ENCODE measurements at regions not wholly inside any gene's neighbourhood (a gene's known extent, or its start where the extent isn't known, plus 50 kb on each side); places are given as distances from the start of the nearest gene placed in this dataset.

DNA sequence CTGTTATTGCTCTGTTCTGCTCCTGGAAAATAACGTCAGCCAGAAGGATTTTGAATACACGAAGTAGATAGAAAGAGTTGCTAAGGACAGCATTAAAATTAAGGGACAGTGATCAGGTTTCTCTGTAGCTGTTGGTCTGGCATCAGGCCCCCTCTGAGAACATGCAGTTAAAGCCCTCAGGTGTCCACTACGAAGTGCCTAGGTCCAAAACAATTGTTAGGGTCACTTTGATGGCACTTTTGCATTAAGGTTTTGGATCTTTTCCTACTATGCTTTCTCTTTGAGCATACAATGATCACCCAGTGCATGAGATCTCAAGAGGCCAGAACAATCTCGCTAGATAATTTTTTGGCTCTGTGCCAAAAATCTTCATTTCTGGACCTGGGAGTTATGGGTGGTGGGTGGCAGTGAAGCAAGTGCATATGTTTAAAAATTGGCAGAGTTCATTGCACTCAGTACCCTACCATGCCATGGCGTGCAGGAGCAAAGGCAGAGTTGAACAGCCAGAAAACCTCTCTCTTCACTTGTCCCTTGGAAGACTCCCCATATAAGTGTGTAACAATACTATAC lies 797.6 kb downstream of the ROBO2 start:
- ChIA-PET CTCF (no interaction called here), POLR2A (no interaction called here)

DNA sequence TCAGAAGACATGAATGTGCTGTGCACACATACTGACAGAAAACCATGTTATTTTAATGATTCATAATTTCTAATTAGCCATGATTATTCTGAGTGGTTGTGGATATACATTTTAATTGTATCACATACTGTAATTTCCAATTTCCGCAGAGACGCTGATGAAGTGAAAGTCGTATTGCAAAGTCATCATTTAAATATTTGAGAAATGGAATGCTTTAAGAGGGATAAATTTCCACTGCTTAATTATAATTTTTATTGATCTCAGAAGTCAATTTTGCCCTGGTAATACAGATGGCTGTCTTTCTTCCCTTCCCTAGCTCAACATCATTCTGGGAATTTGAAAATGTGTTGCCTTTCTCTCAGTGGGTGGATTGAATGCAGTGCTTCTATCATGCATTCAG lies 819.3 kb downstream of the ROBO2 start:
- CTCF ChIA-PET, result no interaction called here

DNA sequence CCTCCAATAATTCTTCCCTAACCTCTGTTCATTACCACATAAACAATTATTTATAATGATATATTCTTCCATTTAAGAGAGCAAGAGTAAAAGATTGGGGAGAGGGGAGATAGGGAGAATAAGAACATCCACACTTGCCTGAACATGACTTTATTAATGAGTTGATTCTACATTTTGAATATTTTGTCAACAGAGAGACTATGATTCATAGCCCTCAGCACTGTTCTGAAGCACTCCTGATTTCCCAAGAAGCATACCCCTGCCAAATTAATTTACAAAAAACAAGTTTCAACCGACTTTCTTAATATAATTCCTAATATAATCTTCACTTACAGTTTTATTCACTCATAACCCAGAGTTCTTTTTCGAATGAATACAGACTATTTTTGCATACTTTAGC lies 828.8 kb downstream of the ROBO2 start:
- CTCF ChIA-PET, result no interaction called here
- POLR2A ChIA-PET, result interaction anchor here (0.6 kb wide), 1 partner anchor 444 kb away, joined by 3 read pairs; no protein-coding TSS in a partner anchor

More for the DNA sequence above, 819.3 kb downstream of the ROBO2 start:
- POLR2A ChIA-PET, result no interaction called here

DNA sequence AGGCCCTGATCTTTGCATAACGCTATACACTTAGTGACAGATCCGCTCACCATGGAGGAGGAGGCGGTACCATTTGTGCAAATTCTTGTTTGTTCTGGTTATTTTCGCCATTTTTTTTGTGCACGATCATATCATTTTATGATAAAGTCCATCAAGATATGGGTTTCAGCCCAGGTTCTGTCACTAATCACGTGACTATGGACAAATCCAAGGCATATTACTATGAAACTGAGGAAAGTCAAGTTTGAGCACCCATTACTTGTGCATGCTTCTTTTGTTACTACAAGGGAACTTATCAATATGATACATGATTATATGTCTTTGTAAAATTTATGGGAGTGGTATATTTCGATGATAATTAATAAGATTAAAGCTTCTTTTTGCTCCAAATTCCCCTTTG lies 829.5 kb downstream of the ROBO2 start:
- POLR2A ChIA-PET, result no interaction called here
- CTCF ChIA-PET, result no interaction called here

DNA sequence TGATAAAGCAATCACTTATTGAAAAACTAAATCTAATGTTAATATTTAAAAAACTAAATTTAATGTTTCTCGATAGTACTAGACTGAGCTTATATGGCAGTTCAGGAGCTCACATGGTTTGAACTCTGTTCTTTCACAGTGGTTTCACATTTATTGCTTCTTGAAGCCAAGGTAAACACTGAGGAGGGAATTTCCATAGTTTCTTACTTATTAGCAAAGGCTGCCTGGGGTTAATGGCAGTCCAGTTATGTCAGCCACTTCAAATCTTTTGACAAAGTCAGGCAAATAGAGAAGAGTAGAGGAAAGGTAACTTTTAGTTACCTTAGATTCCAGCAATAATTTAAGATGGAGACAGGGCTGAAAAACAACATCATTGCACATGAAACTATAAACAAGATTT lies 831.5 kb downstream of the ROBO2 start:
- POLR2A ChIA-PET, result no interaction called here
- CTCF ChIA-PET, result no interaction called here

DNA sequence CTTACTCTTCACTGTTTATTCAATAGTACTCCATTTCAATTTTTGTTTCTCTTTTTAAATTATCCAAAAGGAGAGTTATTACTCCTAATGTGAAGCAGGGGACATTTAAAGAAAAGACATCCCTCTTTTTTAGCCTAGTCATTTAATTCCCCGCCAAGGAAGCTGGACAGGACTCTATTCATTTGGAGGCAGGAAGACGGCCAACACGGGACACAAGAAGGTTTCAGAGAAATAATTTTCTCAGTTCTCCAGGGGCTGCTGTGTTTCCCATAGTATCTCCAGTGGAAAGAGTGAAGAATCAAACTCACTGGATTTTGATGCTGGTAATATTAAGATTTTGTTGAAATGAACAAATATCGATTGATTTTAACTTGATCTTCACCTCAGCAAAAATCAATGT lies 833.7 kb downstream of the ROBO2 start:
- ChIA-PET CTCF (no interaction called here), POLR2A (no interaction called here)

DNA sequence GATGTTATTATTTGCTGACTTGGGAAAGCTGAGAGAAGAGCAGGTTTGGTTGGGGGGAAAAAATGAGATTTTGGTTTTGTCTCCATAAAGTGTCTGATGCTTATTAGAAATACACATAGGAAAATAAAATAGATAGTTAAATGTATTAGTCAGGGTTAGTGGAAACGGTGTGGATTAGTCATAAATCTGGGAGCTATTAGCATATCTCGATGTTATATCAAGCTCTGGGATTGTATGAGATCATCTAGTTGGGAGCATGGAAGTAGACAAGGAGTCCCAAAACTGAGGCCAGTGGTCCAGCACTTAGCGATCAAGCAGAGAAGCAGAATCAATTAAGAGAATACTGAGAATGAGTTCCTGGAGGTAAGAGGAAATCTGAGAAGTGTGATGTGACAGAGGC lies 845.5 kb downstream of the ROBO2 start:
- ChIA-PET POLR2A (no interaction called here), CTCF (no interaction called here)

DNA sequence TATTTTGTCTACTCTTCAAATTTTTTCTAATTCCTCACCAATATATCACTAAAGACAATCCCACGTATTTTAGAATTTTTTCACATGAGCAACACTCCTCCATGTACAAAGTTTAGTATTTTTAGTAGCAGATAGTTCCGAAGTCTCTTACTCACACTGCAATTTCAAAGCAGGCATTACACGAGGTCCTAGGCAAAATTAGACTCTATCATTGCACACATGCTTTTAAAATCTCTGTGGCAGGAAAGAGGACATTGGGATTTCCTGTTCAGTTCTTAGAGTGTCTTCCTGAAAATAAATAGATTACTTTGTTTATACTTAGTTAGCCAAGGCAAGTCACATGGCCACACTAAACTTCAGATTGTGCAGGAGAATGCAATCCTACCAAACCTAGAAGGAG lies 847.7 kb downstream of the ROBO2 start:
- CTCF ChIA-PET, result no interaction called here
- POLR2A ChIA-PET, result no interaction called here

DNA sequence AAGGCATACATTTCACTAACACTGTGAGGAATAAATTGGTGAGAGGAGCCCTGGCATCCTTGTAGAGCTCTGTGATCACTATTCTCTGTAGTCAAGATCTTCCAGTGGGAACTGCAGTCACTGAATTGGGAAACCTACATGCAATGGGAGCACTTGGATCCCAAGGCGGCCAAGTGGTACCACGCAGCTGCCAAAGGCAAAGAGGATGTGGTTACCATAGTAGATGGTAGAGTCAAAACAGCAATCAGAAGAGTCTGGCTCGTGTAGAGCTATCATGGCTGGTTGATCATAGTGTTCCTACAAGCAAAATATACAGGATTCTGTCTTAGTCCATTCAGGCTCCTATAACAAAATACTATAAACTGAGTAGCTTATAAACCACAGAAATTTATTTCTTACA lies 849.7 kb downstream of the ROBO2 start:
- POLR2A ChIA-PET, result no interaction called here
- CTCF ChIA-PET, result no interaction called here

DNA sequence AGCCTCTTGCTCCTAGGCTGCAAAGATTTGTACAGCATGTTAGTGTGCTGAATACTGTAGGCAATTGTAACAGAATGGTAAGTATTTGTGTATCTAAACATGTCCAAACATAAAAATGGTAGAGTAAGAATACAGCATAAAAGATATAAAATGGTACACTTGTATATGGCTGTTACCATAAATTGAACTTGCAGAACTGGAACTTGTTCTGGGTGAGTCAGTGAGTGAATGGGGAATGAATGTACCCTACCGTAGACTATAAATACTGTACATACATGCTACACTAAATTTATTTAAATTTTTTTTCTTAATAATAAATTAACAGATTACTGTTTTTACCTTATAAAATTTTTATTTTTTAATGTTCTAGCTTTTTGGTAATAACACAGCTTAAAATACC lies 858.7 kb downstream of the ROBO2 start:
- ChIA-PET CTCF (no interaction called here), POLR2A (no interaction called here)

DNA sequence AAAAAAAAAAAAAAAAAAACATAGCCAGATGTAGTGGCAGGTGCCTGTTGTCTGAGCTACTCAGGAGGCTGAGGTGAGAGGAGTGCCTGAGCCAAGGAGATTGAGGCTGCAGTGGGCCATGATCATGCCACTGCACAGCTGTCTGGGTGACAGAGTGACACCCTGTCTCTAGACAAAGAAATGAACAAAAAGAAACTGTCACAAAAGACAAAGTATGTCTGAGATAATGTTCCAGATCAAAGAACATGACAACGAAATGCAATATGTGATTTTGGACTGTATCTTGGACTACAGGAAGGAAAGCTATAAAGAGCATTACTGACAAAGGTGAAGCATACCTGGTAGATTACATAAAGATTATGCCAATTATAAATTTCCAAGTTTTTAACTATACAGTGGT lies 862.8 kb downstream of the ROBO2 start:
- CTCF ChIA-PET, result no interaction called here
- POLR2A ChIA-PET, result no interaction called here

DNA sequence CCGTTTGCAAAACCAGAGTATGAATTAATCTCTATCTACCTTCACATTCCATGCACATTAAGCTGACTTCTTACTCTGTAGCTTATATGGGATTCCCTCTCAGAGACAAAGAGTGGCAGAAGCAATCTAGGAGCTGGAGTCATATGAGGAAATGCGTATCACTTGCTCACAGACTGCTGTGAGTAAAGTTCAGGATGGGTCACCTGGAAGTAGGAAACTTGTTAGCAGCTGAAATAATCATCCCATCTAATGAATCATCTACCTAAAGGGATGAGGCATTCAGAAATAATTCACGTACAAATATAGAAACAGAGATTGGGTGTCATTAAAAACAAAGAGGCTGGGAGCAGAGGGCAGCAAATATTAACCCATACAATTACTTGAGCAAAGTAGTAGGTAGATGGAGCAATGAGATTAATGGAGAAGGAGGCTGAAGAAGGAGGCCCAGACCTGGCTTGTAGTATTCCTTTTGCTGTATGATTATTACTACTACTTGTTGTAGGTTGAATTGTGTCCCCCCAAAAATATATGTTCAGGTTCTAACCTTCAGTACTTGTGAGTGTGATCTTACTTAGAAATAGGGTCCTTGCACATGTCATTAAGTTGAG lies 866.3 kb downstream of the ROBO2 start:
- POLR2A ChIA-PET, result no interaction called here
- CTCF ChIA-PET, result no interaction called here

DNA sequence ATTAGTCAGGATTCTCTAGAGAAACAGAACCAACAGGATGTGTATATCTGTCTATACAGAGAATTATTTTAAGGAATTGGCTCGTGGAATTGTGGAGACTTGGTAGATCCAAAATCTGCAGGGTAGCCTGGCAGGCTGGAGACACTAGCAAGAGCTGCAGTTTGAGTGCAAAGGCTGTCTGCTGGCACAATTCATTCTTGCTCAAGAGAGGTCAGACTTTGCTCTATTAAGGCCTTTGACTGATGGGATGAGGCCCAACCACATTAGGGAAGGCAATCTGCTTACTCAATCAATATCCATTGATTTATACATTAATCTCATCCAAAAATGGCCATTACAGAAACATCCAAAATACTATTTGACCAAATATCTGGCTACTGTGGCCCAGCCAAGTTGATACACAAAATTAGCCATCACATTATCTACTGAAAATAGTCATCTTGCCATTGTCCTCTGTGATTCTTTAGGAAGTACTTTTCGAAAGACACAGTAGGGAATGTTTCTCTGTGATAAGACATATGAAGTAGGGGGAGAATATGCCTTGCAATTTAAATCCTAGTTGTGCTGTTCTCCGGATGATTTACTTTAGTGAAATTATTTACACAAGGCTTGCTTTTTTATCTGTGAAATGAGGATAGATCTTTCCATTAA lies 873.8 kb downstream of the ROBO2 start:
- POLR2A ChIA-PET, result no interaction called here
- CTCF ChIA-PET, result no interaction called here

DNA sequence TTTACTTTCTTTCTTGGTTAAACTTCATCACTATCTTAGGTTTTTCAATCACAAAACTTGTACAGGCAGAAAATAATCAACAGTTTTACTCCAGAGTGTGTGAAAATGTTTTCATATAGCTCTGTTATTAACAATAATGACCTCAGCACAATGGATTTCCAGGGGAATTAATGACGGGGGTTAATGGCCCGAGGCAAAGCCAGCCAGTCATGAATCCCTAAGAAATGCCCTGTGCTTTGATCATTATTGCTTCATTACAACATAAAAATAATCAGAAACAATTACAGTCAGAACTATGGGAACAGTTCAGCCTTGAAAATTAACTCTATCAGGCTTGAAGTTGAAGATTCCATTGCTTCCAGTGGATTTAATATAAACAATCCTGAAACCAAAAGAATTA lies 875.4 kb downstream of the ROBO2 start:
- ChIA-PET CTCF (no interaction called here), POLR2A (no interaction called here)

DNA sequence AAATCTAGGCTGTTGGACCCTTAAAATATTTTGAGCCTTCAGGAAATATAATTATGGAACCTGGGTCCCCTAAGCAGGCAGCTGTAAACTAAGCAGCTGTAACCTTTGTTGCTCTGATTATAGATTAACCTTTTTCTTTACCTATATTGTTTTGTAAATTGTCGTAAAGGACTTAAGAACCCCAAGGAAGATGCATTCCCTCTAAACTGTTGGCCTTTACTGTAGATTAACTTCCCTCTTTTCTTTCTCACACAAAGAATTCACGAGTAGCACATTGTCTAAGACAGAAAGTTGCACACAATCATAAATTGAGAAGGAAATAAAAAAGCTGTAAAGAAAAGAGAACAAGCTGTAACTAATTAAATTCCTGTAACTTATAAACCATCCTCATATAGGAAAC lies 877.3 kb downstream of the ROBO2 start:
- POLR2A ChIA-PET, result no interaction called here
- CTCF ChIA-PET, result no interaction called here

DNA sequence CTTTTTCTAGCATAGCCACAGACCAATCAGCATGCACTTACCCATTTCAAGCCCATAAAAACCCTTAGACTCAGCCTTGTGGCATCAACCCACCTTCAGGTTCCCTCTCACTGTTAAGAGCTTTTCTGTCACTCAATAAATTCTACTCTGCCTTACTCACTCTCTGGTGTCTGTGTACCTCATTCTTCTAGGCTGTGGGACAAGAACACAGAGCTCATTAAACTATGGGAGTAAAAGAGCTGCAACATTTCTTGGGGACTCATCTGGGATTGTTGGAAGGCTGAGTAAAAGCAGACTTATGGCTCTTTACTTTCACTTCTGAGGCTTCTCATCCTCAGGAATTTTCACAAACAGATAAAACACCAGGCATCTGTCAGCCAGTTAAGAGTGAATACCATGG lies 879.3 kb downstream of the ROBO2 start:
- ChIA-PET CTCF (no interaction called here), POLR2A (no interaction called here)

DNA sequence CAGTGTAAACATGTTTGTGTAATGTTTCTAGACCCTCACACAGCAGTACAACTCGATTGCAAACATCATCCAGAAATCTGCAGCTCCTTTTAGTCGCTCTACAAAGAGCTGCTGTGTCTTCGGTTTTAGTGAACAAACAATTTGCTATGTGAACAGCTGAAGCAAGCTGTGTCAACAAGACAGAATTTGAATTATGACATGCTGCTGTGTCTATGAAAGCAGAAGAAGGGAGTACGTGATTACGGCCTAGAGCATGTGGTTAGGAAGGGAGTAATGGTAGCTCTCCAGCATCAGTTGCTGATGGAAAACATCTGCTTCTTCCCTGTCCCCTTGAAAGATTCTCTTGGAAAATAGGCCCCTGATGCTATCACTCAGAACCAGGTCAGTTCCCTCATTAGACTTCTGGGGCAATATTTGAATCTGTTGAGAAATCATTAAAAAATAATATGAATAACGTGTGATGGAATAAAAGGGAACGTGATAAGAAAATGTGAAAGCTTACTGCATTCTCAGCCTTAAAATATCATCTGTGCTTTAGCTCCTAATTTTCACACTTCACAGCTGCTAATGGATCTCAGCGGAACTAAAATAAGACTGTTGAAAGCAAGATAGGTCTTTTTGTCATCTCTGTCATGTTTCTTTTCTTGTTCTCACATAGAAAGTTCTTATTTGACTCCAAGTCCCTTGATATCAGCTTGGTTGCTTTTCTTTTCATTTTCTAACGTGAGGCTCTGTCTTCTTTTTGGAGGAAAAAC lies 891.5 kb downstream of the ROBO2 start:
- POLR2A ChIA-PET, result no interaction called here
- CTCF ChIA-PET, result no interaction called here

DNA sequence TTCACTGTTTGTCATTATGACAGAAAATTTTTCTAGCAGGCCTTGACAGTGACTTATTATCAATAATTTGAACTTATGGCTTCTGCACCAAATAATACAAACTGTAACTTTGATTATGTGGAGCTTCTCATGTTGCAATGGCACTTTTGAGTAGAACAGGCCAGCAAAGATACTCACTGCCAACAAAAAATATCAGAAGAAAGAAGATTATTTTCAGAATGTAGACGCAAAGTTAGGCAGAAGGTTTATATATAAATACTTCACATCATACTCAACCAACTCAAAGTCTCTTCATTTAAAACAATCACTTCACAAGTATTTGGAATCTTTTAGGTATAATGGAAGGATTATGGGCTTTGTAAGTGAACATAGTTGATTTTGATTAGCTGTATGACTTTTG lies 893.0 kb downstream of the ROBO2 start:
- CTCF ChIA-PET, result no interaction called here
- POLR2A ChIA-PET, result no interaction called here

DNA sequence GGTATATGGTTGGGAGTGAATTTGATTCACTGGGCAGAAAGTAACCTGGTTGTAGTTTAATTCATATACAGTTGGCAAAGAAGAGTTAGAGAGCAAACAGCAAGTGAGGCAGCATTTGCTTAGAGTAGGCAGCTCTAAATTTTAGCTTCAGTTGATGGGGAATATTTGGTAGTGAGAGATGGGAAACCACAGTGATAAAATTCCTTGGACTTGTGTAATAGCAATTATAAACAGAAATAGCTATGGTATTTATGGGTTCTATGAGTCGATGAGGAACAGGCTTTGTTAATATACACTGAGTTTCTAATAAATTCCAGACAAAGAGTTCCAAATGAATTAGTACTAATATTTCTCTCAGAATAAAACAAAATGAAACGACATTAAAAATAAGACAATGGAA lies 894.0 kb downstream of the ROBO2 start:
- CTCF ChIA-PET, result no interaction called here
- POLR2A ChIA-PET, result no interaction called here

DNA sequence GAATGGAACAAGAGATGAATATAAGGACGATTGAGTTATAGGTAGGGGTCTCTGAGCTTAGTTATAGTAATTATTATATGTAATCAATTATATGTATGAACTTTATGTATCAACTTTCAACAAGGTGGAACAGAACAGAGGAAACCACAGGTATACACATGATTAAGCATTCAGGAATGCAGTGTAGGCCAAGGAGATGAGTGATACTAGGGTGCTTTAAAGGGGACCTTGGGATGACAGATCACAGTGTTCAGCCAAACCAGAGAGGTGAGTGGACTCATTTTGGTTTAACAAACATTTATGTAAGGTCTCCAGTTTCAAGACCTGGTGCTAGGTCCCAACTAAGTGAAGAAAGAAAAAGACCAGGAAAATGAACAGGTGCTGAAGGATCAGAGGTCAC lies 895.5 kb downstream of the ROBO2 start:
- POLR2A ChIA-PET, result no interaction called here
- CTCF ChIA-PET, result no interaction called here

DNA sequence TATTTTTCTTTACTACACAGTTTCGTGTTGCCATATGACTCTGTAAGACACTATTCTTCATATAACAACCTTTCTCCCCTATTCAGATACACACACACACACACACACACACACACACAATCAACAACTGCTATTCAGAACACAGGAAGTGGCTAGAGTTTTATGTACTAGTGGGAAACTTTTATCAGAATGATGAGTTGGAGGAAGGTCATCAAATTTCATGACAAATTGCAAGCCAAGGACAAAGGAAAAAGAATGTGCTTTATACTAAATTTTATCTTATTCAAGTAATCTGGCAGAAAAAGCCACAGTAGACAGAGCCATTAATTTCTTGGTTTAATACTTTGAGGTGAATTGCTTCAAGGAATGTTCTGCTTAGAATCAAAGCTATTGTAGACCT lies 899.8 kb downstream of the ROBO2 start:
- POLR2A ChIA-PET, result no interaction called here
- CTCF ChIA-PET, result no interaction called here

DNA sequence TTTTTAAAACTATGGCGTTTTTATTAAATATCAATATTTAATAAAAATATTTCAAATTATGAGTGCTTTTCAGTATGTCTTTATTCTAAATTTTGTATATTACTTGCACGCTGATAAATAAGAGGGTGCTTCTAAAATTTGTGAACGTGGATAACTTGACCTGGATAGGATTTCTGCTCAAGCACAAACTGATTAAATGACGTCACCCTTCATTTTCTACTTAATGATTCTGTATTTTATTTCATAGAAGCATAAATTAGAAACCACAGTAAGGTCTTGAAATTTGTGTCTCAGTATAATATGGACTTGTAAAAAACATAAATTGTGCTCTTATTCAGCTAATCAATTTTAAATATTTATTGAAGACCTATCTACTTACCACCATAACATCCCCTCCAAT lies 903.7 kb downstream of the ROBO2 start:
- CTCF ChIA-PET, result no interaction called here

More for the DNA sequence above, 903.7 kb downstream of the ROBO2 start:
- POLR2A ChIA-PET, result no interaction called here
